ENCODE measurements at regions not wholly inside any gene's neighbourhood (a gene's known extent, or its start where the extent isn't known, plus 50 kb on each side); places are given as distances from the start of the nearest gene placed in this dataset.
A peak's percentile ranks its signal among the peaks of the same experiment; 100 is the strongest.

DNA sequence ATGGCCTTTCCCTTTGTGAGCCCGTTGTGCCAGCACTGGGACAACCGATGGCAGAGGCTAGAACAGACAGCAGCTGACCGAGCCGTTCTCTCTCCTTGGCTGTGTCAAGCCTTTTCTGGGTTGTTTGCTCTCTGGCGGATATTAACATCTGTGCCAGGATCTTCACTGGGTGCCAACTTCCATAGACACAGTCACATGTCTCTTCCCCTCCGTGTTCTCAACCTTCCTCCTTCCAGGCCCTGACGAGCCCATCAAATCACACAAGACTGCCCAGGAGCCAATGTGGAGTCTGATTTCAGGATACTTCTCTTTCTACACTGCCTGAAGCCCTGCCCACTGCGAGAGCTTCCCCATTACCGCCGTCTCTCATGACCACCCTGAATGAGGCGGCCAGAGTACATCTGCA, 111.0 kb upstream of the RALGAPA2 start:
- DNase-seq = no peak

DNA sequence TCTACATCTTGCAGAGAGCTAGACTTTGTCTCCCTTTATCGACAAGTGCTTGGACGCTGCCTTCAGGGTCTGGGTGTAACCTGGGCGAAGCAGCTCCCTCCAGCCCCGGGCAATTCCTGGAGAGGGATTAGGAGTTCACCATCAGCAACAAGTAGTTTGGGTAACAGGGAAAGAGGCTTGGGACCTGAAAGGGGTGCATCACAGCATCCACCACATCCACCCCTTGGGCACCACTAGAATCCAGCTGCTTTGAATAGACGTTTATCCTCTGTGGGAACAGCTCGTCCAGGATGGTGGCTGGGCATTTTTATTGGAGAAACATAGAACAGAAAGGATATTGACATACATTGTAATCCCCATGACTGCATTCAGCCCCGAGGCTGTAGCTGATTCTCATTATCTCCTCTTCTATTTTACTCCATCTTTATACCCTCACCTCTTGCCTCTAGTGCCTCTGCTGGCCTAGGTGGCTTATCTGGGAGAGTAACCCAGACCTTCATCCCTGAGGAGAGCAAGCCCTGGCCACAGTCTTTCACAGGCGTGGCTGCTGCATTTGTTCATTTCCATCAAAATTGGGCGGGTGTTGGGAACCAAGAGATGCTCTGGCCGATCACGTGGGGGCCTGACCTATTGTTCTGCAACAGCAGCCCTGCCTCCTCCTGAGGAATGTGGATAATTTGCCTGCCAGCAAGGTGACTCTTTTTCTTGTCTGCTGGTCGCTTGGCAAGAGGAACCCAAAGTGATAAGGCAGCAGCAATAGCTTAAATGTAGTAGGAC, 109.2 kb upstream of the RALGAPA2 start:
- no peak for DNase-seq

DNA sequence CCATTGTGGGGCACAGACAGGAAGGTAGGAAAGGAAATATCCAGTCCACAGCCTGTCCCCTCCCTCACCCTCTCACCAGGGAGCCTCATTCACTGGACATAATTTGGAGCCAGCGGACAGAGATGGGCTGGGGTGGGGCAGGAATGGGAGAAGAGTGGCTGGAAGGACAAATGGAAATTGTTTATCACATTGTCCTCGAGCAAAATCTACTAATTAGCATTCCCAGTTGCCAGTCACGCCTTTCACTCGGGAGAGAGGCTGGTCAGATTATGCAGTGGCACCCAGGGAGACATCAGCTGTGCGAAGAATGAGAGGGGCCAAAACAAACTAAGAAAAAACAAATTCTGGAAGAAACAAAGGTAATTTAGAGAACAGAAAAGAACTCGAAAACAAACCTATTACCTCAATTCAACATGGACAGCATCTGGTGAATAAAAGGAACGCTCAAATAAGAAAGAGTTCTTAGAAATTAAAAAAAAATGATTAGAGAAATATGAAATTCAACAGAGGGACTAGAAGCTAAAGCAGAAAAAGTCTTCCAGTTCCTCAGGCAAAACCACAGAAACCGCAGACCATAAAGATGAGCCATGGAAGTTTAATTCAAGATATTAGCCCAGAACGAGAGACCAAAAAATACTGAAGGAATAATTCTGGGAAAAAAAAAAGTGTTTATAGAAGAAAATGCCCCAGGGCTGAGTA, 108.5 kb upstream of the RALGAPA2 start:
- no peak for DNase-seq

DNA sequence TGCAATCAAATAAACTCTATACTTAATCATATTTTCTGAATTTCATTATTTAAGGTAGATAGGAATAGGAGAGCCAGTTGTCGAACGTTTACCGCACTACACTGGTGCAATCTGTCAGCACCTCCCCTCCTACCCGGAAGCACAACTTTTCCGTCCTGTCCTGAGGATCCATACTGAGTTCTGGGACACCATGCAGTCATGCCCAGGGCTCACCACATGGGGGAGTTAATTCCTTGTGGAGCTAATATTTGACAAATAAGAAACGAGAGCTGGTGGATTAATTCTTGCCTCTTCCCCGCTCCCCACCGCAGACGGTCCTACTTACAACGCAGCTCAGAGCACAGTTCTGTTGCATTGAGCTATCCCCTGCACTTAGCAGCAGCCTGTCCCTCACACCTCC, 107.7 kb upstream of the RALGAPA2 start:
- peak; percentile 59 for DNase-seq

DNA sequence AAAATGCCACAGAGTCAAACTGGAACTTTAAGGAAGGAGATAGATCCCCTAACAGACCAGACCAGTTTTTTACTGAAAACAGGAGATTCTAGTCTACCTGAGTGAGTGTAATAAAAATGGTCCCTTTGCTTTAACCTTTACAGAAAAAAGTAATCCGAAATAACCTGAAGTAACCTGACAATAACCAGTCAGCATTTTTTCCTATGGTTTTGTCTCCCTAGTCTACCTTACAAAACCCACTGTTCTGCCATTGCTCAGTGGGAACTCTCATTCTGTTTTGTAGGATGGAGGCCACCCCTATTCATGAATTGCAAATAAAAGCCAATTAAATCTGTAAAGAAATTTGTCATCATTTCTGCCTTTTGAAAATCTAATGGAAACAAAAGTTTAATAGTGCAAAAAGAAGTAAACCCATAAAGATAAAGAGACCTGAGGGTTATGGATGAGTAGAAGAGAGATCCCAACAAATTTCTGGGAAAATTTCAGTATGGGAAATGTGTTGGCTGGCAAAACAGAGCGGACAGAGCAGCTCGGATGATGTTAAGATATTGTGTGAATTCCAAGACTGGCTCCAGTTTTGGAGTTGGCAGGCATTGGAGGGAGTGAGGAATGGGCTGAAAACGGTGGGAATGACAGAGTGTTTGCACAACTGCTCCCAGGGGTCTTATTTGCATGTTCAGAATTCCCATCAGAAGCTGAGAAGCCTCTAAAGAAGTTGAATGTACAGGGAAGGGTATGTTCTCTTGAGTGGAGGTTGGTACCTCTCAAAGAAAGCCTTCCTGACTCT, 104.7 kb upstream of the RALGAPA2 start:
- DNase-seq = no peak

DNA sequence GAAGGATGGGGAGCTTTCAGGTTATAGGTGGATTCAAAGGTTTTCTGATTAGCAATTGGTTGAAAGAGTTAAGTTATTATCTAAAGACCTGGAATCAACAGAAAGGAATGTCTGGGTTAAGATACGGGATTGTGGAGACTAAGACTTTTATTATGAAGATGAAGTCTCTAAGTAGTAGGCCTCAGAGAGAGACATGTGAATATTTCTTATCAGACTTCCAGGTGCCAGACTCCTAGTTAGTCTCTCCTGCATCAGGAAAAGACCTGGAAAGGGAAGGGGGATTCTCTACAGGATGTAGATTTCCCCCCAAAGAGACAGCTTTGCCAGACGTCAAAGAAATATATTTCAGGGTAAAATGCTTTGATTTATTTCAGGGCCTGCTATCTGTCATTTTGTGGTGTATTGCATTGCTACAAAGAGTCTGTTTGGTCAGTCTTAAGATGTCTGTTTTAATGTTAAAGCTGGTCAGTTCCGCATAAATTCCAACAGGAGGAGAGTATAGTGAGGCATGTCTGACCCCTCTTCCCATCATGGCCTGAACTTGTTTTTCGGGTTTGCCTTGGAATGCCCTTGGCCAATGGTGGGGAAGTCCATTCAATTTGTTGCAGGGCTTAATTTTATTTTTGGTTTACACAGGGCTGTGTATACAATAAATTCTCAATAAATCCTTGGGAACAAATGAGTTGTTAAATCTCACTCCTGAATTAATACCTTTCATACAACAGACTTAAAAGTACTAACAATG, 103.4 kb upstream of the RALGAPA2 start:
- no peak for DNase-seq

DNA sequence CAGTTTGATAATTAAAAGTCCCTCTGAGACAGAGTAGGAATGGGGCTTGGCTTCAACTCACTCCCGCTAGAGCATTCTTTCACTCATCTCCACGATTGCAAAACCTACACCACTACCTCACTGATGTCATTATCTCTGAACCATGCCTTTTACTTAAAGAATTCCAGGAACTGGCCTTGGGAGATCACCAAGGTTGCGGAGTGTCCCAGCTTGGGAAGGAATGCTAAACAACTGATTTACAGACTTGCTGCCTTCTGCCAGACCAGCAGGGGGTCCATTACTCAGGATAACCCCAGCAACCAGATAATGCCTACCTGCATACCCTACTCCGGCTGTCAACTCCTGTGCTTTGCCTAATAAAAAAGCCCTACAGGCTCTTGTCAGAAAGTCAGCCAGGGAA, 102.2 kb upstream of the RALGAPA2 start:
- DNase-seq = no peak

DNA sequence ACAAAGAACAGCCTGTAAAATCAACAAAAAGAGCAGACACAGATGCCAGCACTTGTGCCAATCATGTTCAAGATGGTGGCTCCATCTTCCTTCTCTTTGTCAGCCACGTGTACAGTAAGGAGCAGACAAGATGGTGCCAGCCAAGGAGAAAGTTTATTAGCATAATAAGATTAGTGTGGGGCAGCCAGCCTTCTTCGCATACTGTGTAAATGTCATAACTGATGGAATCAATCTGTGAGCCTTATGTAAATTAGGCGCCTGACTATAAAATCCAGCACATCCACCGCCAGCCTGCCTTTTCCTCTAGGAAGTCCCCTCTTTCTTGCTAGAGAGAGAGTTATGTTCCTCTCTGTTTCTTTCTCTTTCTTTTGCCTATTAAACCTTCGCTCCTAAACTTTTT, 99.7 kb upstream of the RALGAPA2 start:
- no peak for DNase-seq

DNA sequence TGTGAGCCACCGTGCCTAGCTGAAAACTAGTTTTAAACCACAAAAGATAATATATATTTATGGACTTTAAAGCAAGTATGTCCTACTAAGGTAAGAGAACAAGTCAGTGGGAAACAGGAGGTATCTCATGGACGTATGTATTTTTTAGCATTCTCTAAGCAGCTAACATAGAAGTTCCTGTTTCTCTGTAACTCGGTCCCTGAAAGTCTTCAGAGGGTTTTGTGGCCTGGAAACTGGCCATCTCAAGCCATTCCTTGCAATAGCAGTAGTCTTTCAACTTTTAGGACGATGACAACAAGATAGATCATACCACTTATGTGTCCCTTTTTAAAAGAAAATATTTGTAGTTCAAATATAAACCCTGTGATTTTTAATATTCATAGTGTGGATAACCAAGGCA, 95.6 kb upstream of the RALGAPA2 start:
- no peak for DNase-seq

DNA sequence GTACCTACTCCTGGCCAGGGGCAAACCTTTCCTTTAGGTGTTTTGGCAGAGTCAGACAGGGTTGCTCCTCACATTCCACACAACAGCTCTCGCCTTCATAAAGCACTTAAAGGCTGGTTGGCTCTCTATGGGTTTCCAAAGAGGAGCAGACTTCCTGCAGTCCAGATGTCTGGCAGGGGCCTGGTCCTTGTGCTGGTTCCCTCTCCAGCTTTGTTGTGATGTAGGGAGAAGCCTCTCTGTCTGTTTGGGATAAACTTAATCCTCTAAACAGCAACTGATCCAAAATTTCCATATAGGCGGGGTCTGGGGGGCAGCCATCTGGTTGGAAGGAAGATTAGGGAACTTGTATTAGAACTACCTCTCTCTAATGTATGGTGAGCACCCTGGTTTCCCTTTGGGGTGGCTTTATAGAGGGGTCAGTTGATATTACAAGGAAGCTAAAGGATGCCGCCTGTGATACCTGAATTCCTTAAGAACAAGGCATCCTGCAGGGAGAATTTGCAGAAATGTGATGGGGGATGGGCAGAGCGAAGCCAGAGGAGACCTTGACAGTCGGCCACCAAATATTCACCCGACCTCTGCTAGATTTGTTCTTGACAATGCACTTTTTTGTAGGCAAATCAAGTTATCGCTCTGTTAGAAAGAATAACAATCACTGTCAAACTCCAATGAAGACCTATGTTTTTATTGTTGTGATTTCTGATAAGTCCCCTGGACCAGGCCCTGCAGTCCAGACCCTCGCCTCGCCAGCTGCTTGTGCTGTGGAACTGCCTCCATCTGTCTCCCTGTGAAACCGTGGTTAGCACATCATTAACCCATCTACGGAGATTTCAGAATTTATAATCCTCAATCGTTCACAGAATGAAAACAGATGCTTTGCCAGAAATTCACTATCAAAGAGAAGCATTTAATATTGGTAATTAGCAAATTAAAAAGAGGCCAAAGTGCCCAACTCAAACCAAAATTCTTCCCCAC, 94.0 kb upstream of the RALGAPA2 start:
- no peak for DNase-seq

DNA sequence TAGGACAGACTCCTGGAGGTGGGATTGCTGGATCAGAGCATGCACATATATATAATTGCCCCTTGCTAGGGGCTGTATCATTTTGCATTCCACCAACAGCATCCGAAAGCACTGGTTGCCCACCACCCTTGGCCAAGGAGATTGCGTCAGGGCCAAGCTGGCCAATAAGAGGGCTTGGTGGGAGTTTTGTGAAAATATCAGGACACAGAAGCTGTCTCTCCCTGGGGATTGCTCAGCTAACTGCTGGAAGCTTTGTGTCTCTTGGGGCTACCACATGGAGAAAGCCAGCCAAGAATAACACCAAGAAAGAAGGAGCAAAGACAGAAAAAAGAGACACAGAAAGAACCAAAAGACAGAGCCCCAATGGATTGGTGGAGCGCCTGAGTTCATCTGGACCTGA, 90.6 kb upstream of the RALGAPA2 start:
- DNase-seq = no peak

DNA sequence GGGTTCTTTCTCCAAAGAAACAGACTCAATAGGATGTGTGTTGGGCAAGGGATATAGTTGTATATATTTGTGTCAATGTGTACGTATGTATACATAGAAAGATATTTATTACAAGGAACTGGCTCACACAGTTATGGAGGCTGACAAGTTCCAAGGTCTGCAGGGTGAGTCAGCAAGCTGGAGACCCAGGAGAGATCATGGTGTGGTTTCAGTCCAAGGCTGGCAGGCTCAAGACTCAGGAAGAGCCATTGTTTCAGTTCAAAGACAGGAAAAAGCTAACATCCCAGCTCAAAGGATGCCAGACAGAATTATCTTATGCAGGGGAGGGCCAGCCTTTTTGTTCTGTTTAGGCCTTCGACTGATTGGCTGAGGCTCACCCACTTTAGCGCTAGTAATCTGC, 89.9 kb upstream of the RALGAPA2 start:
- no peak for DNase-seq

DNA sequence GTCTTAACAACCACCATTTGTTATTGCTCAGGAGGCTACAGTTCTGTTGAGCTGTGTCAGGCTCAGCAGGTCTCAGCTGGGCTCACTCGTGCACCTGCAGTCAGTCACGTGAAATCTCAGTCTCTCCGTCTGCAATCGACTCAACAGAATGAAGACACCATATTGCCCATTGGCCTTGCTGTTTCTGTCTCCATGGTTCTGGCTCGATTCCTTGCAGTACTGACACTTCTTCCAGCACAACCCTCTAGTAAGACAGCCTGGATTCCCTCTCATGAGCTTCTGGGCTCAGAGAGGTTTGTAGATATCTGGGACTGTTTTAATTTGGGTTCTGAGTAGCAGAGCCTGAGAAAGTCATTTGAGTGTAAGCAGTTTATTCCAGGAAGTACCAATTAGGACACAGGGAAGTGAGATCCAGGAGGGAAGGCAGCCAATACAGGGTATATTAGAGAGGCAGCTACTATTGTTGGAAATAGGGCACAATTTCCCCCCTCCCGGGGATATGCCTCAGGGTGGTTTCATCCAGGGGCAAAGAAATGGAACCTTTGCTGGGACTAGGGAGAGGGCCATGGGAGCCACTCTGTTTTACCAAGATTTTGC, 87.4 kb upstream of the RALGAPA2 start:
- DNase-seq = no peak

DNA sequence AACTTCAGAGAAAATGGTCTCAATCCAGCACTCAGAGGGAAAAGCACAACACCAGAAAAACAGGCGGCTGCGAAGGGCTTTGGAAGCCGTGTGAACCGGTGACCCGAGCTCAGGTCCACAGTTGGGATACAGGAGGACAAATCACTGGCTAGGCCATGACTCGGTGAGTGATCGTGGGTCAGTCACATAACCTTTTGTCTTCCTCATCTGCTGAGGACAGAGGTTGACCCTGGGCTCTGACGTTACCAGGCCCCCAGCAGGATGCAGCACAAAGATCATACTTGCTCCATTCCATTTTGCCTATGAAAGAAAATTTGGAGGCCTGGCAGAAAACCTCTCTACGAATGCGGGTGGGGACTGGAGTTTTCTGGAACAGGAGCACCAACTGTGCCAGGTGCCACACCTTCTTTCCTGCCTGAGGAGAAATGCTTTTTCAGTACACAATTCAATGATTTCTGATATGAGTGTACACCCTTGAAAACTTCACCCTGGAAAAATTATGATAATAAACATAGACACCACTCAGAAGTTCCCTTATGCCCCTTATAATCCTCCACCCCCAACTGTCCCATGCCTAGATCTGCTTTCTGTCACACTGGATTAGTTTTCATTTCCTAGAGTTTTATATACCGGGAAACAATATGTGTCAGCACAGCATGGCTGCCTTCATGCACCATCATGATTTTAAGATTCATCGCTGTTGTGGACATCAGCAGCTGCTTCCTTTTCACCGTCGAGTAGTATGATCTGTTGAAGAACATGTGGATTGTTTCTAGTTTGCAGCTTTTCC, 85.3 kb upstream of the RALGAPA2 start:
- no peak for DNase-seq

DNA sequence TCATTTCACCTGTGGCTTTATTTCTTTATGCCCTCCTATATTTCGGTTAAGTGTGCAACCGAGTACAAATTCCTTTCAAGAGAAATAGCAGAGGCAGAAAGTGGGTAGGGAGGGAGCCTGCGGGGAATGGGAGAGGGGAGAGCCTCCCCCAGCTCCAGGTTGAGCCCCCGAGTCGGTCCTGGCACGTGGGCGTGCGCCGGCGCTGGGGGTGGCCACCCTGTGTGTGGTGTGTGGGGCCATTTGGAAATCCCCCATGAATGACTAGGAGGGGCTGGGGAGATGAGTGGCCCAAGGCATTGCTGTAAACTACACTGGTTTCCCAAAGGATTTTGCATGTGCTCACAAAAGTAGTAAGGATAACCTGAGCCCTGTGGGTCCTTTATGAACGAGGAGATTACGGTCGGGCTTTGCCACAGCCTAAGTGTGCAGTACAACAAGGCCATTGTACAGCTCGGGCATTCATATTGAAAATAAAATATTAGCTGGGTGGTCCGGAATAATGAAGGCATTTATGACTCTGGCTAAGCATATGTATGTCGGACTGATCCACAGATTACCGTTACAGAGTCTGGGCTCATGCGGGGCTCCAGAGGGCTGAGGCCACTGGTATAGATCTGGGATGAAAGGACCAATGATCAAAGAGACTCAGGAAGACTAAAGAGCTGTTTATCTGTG, 84.5 kb upstream of the RALGAPA2 start:
- DNase-seq = no peak

DNA sequence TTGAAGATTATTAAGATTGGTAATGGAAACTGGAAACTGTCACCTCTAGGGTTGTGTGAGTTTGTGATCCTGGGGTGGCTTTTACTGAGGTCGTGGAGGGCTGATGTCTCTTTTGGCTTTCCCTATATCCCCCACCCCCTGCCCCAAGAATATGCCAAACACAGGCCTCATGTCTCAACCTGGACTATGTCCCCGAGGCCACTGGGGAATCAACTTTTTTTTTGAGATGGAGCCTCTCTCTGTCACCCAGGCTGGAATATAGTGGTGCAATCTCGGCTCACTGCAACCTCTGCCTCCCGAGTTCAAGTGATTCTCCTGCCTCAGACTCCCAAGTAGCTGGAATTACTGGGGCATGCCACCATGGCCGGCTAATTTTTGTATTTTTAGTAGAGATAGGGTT, 83.3 kb upstream of the RALGAPA2 start:
- DNase-seq = no peak

DNA sequence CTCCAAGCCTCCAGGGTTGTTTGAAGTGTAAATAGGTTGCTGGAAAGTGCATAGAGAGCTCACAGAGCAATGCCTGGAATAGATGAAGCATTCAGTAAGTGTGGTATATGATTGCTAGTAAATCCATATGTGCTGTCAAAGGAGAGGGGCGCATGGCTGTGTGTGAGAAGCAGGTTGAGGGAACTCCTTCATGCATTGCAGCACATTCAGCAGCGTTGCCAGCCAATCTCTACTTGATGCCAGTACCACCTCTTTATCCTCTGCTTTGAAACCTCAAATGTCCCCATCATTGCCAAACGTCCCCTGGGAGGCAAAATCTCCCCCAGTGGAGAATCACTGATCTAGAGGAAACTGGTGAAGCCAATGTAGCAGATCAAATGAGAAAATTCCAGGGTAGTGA, 82.7 kb upstream of the RALGAPA2 start:
- DNase-seq = no peak

DNA sequence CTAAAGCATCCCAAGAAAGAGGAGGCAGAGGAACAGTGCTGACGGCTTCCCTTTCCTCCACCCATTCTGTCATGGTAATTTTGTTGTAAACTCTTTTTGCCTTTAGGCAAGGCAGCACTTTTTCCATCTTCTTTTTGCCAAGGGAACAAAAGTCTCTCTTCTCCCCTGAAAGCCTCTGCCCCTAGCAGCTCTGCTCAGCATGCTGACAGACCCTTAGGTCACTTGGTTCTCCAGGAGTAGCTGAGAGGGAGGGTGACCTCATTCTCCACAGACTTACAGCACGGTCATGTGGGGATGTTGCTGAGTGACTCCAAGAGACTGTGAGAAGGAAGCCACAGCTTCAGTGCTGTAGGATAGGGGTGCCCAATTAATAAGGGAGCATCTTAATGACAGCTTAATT, 81.1 kb upstream of the RALGAPA2 start:
- DNase-seq = no peak

DNA sequence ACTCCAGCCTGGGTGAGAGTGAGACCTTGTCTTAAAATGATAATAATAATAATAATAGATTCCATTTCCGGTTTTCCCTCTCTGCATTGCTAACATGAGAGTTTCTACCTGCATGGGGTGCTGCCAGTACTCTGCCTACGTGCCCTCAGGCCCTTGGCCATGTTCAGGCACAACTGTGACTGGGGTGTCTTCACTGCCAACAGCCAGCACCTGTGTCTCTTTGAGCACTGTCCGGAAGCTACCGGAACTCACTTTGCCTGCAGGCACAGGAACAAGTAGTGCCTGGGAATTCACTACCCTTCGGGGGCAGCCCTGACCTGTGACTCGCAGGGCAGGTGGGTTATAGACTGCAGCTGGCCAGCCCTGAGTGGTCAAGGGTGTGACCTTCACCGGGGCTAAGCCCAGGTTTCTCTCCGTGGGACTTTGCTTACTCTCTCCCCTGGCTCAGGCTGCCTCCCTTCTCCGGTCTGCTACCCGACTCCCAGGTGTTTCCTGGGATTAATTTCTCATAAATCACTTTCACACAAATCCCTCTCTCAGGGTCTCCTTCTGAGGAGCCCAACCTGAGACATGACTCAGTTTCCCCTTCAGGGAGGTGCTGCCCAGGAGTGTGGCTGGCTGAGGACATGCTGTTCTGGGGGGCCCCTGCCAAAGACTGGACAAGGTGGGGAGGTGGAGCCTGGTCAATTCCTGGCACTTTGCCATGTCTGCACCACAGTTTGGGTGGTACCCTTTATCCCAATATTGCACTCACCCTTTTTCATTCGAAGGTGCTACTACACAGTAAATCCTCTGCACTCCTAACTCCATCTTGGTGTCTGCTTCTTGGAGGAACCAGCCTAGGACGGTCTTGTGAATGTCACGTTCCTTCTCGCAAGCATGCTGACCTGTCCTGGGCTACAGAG, 79.5 kb upstream of the RALGAPA2 start:
- DNase-seq = no peak

Data from DMS53 (cell line).